ENCODE measurements at regions not wholly inside any gene's neighbourhood (a gene's known extent, or its start where the extent isn't known, plus 50 kb on each side); places are given as distances from the start of the nearest gene placed in this dataset.

GRCh38 chr4:11727903-11728564, 299.3 kb upstream of the HS3ST1 start:
- no peak for DNase-seq

- DNase-seq, result no peak
Observed at GRCh38 chr4:11724731-11725130, 296.0 kb upstream of the HS3ST1 start.

GRCh38 chr4:11722223-11722622, 293.5 kb upstream of the HS3ST1 start:
- DNase-seq, result no peak

GRCh38 chr4:11720292-11720691, 291.6 kb upstream of the HS3ST1 start:
- peak in 1 of 2 donors; percentile 21 for DNase-seq

GRCh38 chr4:11719879-11720278, 291.2 kb upstream of the HS3ST1 start:
- DNase-seq, result no peak

GRCh38 chr4:11715753-11716521, 287.2 kb upstream of the HS3ST1 start:
- DNase-seq, result no peak

- DNase-seq, result no peak
Observed at GRCh38 chr4:11710453-11711093, 281.9 kb upstream of the HS3ST1 start.

GRCh38 chr4:11704186-11704830, 275.6 kb upstream of the HS3ST1 start:
- DNase-seq, result no peak

- no peak for DNase-seq
Observed at GRCh38 chr4:11702886-11703557, 274.3 kb upstream of the HS3ST1 start.

GRCh38 chr4:11701966-11702725, 273.5 kb upstream of the HS3ST1 start:
- no peak for DNase-seq

- no peak for DNase-seq
Observed at GRCh38 chr4:11700751-11701226, 272.1 kb upstream of the HS3ST1 start.

GRCh38 chr4:11698846-11699590, 270.3 kb upstream of the HS3ST1 start:
- DNase-seq, result no peak

- DNase-seq, result no peak
Observed at GRCh38 chr4:11698033-11698432, 269.3 kb upstream of the HS3ST1 start.

- DNase-seq, result no peak
Observed at GRCh38 chr4:11693693-11694092, 265.0 kb upstream of the HS3ST1 start.

- no peak for DNase-seq
Observed at GRCh38 chr4:11691236-11691635, 262.5 kb upstream of the HS3ST1 start.

- no peak for DNase-seq
Observed at GRCh38 chr4:11687727-11688126, 259.0 kb upstream of the HS3ST1 start.

GRCh38 chr4:11685481-11685880, 256.8 kb upstream of the HS3ST1 start:
- no peak for DNase-seq

GRCh38 chr4:11675051-11675800, 246.5 kb upstream of the HS3ST1 start:
- DNase-seq, result no peak

- DNase-seq, result no peak
Observed at GRCh38 chr4:11670304-11670703, 241.6 kb upstream of the HS3ST1 start.

GRCh38 chr4:11669156-11669555, 240.5 kb upstream of the HS3ST1 start:
- DNase-seq, result no peak

All from hippocampal formation (tissue), 2 donors.